Activated T-cell treated with anti-CD3 and anti-CD28 coated beads, Interleukin-2, amount 50 U/mL, for 1 hour (primary cell): ENCODE measurements at regions not wholly inside any gene's neighbourhood (a gene's known extent, or its start where the extent isn't known, plus 50 kb on each side); places are given as distances from the start of the nearest gene placed in this dataset.

ENCODE experiments used
- DNase-seq: peaks from one replicate; pipeline ENCODE4 v3.0.0-alpha.2; 2020

DNA sequence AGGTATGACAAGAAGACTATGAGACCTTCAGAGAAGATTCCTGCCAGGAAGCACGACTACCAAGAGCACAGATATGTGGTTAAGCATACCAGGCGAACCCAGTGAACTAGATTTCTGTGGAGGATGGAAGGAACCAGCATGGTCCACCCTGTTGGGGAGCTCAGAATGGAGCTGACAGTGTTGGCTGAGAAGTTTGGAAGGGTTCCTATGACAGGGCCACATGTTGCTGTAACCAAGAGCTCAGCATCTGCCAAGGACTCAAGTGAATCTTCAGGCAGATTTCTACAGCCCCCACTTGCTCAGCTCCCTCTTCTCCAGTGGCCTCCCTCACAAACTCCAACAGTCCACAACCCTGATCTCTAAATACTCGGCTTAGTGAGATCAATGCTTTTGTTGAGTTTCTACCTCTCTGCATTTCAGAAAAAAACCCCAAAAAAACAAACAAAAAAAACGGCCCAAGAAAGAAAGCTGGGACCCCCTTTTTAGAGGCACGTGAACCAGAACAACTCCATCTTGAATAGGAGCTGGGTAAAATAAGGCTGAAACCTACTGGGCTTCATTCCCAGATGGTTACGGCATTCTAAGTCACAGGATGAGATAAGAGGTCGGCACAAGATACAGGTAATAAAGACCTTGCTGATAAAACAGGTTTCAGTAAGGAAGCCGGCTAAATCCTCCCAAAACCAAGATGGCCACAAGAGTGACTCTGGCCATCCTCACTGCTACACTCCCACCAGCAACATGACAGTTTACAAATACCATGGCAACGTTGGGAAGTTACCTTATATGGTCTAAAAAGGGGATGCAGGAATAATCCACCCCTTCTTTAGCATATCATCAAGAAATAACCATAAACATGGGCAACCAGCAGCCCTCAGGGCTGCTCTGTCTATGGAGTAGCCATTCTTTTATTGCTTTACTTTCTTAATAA is 691.1 kb downstream of the UQCRFS1 start:
- no peak for DNase-seq

DNA sequence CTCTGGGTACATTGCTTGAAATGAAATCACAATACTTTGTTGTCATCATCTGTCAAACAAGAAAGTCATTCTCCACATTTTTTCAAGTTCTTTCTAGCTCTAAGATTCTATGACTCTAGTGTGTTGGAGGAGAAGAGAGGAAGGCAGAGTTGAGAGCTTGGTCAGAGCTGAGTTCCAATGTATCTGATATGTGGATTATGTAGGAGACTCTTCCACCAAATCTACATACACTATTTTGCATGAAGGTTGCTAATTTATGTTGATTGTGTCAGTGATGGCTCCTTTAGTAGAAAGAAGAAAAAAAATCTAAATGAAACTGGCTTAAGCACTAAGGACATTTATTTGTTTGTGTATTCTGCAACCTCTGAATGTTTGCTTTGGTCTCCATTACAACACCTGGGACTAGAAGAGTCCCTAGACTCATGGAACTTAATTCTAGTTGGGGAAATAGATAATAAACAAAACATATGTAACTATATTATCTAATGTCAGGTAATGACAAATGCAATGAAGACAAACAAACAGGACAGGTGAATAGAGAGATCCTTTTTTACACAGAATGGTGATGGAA is 691.9 kb downstream of the UQCRFS1 start:
- no peak for DNase-seq

DNA sequence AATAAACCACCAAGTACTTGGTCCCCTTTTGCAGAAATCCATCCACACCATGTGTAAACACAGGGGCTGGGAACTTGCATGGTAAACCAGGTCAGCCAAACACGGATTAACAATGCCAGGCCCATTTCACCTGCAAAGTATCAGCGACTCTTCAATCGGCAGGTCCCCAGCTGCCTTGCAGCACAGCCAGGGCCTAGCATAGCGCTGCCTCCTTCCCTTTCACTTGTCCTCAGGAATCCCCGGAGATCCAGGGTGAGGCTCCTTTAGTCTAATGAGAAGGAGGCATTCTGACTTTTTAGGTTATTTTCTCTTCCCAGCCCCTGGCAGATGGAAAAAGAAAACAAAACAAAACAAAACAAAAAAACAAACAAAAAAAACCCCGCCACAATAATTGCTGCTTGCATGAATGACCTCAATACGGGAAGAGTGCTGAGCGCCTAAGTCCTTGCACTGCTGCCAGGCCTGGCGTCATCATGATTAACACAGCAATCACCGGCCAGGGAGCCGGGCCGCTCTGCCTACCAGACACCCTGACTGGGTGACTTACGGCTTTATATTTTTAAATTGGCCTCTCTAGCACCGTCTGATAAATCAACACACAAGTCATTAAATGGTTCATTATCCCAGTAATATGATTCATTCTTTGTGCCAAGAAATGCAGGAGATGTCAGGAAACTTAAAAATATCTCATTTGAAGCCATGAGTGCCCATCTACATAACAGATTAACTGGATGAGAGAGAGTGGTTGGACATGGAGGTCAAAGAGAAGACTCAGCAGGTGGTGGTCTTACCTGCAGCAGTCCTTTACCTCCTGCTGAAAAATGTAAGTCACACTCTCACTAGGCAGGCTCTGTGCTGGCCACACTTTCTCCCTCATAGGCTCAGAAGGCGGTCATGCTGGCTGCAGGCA is 692.7 kb downstream of the UQCRFS1 start:
- no peak for DNase-seq

DNA sequence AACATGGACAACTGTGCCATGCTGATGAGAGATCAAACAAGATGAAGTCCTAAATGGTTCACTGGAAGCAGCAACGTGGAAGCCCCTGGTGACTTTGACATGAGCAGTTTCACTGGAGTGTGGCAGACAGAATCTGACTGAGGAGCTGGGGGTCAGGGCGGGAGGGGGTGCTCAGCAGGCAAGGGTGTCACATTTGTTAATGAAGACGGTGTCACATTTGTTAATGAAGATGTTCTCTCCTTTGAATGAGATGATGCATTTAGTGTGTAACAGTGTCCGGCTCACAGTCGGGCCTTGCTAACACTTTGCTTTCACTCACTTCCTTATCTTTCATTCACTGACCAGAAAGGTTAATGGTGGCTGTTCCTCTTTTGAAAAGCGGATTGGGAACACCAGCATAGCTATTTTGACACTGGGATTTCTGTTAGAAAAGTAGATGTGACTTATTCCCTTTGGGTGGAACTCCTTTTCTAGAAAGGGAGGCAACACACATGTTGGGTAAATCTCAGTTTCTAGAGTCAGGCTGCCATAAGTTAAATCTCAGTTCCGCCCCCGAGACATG is 693.7 kb downstream of the UQCRFS1 start:
- no peak for DNase-seq

DNA sequence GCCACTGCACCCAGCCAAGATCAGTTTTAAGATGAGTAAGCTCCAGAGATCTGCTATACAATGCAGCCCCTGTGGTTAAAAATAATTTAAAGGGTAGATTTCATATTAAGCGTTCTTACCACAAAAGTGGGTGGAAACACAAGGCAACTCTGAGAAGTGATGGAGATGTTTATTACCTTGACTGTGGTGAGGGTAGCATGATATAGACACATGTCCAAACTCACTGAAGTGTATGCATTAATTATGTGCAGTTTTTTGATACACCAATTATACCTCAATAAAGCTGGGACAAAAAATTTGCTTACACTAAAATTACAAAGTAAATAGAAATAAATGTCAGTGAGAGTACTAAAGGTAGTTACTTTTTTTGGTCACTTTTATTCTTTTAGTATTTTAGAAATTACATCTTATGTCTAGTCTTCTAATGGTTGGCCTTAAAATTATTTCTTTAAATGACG is 696.5 kb downstream of the UQCRFS1 start:
- DNase-seq = no peak

DNA sequence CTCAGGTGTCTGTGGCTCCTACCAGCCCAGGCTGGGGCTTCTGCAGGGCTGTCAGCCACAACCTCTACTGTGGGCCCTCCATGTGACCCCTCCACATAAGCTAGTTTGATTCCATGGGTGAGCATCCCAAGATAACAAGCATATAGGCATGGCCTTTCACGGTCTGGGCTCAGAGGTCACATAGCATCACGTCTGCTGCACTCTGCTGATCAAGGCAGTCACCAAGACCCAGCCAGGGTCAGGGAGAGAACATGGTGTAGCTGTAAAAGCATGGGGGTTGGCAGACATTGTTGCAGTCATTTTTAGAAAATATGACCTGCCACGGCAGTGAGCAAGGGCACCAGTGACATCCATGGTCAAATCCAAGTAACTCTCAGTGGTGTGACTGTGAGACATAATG is 698.8 kb downstream of the UQCRFS1 start:
- DNase-seq = no peak

DNA sequence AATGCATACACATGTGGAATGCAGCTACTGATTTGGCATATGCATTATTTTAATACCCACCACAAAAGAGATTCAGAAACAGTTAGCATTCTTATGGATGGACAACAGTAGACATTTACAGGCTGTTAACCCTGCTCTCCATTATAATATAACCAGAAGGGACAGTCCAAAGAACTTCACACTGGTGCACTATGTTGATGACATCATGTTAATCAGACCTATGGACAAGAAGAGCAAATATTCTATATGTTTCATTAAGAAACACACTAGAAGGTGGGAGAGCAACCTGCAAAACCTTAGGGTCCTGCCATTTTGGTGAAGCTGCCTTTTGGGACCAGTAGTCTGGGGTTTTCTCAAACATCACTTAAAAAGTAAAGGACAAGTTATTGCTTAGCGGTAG is 701.3 kb downstream of the UQCRFS1 start:
- DNase-seq = no peak

DNA sequence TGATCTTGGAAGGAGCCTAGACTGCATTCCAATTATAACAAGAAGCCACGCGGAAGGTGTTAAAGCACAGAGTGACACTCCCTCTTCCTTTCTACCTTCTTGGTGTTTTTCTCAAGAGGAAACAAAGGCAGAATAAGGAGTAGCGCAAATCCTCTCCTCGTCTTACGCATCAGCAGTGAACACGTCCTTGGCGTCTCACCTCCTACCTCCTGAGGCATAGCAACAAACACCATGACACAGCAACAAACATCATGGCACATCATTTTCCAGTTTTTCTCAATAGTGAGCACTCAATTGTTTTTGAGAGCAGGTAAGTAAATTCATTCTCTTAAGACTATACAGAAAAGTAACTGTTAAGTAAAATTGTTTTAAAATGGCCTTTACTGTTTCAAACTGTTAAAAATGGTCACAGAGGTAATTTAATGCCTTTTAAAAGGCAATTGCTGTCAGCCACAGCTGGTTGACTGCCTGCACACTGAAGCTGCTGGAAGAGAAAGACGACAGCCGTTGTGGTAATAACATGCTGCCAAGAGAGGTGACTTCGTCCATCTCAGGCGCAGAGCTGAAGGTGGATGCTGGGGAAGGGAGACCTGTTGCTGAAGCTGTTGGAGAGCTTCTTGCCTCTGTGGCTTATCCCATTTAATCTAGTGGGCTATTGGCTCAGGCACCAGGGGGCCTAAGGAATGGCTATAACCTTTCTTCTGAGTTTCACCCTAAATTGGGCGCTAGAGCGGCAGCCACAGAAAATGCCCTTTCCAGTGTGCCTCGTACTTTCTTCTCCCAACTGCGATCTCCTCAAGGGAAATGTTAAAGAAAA is 703.7 kb downstream of the UQCRFS1 start:
- DNase-seq = no peak

DNA sequence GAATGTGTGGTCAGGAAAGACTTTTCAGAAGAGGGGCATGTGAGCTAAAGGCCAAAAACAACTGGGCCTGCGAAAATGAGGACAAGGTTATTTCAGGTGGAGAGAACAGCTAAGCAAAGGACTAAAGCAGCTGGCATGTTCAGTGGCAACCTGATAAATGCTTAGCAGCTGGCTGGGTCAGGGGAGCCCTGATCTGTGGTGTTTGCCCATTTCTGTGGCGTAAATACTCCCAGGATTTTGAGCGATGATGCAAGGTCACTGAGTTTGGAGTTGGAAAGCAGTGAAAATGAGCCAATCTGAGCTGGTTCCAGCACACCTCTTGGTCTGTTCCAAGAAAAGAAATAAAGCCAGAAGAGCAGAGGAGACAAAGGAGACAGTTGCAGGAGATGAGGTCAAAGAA is 704.3 kb downstream of the UQCRFS1 start:
- DNase-seq = no peak

DNA sequence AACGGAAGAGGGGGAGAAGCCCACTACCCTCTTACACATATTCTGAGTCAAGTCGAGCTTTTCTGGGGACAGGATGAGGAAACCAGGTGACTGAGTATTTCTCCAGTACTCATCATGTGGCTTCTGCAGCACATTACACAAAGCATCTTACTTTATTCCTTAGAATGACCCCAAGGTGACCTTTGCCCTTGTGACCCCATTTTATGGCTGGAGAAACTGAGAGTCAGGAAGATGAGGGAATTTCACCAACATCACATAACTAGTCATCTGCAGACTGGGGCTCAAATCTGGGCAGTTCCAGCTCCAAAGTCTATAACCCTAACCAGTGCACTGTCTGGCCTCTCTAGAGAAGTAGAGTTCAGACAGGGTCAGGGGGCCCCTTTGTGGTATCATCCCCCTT is 707.0 kb downstream of the UQCRFS1 start:
- DNase-seq = no peak

DNA sequence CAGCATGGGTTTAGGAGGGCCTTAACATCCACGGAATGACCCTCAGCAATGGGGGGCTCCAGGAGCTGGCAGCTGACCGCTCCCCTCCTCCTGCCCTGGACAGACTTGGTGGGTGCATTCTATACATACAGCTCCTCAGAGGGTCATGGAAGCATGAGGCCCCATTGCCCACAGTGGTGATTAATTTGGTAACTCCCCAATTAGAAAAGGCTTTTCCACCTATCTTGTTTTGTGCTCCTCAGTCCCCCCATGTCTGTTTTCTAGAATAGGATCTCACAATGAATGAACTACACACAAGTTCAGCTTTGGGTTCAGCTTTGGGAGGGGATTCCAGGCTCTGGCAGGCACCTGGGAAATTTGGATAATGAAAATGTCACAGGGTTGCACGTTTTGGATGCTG is 707.8 kb downstream of the UQCRFS1 start:
- no peak for DNase-seq

DNA sequence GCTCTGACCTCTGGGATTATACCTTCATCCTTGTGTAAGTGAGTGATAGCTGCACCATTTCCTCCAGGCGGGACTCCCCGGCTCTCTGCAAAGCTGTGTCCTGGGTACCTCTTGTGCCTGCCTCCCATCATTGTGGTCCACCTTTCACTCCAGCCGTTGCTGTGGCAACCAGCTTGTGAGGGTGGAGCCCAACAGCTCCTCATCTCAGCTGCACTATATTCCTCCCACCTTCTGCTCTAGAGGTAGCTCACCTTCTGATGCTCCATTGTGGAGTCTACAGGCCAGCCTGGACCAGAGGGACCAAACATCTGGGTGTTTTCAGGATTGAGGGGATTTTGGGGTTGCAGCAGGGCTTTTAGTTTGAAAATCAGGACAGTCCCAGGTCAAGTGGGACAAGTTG is 708.2 kb downstream of the UQCRFS1 start:
- DNase-seq = no peak

DNA sequence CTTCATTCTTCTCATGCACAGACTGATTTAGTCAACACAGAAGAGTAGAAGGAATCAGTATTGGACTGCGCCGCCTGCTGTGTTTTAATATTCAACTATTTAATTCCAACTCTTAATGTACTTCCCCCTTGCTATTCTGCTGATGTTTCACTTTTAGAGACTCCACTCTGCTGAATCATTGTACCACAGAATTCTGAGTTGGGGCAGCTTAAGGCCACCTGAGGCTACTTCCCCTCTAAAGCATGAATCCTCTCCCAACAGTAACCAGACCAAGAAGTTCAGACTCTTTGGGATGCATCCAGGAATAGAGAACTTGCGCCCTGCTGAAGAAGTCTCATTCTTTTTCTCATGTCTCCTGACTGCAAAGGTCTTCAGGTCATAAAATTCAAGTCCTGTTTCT is 708.8 kb downstream of the UQCRFS1 start:
- no peak for DNase-seq

DNA sequence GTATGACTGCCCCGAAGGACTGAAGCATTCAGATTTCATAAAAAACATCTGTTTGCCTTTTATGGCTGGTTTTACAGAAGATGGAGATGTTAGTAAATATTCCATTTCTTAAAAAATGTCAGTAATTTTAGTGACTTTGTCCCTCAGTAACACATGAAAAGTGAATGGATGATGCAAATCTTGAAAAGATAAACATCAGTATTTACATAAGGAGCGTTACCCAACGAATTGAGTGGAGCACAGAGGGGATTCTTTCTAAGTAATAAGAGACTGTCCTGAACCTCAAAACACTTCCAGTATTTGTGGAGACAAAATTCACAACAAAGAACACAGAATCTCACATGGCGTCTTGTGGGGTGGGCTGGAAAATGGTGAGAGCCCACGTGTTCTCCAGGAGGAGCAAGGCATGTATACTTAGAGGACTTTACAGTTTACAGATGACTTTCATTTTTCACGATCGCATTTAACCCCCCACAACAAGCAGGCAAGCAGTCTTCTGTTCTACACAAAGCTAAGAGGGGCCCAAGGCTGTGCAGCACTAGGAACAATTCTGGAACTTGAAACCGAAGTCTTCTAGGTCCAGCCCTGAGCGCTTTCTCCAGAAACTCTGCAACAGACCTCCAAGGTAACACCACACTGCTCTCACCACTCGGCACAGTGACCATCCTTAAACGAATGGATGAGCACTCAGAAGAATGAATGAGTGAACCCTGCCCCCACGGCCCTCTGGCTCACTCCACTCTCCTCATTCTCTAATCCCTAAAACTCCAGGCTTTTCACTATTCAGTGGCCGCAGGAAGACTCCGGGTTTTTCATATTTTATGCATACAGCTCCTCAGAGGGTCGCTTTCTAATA is 709.8 kb downstream of the UQCRFS1 start:
- DNase-seq = no peak

DNA sequence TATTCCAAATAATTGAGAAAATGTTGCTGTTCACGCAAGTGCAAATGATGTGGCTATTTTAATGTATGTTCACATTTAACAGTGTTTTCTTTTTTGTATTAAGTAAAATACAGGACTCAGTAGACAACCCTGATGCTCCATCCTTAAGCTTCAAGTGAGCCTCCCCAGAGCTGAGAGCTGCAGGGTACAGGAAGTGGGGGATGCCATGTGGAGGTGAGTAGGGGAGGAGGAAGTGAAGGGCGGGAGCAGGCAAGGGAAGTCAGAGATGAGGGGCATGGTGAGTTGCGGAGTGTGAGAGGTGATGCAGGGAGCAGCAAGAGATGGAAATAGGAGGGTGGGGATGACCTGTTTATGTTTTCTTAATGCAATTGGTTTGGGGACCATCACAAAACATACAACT is 711.0 kb downstream of the UQCRFS1 start:
- DNase-seq = no peak

DNA sequence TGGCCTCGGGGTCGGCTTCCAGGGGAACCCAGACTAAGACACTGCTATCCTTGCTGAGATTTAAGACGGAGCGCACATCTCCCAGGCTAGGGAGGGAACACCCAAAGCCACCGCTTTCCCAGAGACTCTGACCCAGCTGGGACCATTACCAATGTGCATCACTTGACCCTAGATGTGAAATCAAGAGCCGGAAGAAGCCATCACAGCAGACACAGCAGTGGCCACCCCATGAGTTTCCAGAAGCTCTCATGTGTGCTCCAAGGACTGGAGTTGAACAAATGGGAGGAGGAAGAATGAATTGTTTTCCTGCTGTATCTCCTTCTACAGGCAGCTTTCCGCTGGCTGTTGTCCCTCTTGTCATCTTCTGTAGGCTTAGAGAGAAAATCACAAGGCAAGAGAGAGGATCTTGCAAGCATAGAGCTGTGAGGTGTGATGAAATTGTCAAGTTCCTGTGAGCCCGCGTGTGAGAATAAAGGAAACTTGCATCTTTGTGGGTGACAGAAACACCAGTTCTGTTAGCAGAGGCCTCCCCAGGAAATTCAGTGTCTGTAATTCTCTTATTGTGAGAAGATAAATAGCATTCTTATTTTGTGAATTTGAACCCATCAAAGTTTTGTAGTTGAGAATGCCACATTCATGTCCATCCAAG is 711.8 kb downstream of the UQCRFS1 start:
- no peak for DNase-seq

DNA sequence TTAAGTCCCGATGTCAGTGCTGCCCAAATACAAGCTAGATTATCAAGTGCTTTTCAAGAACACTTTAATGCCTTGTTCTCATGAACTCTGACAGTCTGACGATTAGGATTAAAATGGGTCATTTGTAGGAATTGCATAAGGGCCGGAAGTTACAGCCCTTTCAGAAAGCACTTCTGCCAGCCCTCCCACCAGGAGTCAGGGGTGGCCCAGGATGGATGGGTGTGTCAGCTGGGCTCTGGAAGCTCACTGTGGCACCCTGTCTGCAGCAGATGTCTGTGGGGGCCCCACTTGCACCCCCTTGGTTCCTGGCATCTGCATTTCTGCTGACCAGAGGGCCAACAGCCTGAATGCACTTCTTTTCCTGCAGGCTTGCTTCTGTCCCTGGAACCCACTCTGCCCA is 712.7 kb downstream of the UQCRFS1 start:
- DNase-seq = no peak

DNA sequence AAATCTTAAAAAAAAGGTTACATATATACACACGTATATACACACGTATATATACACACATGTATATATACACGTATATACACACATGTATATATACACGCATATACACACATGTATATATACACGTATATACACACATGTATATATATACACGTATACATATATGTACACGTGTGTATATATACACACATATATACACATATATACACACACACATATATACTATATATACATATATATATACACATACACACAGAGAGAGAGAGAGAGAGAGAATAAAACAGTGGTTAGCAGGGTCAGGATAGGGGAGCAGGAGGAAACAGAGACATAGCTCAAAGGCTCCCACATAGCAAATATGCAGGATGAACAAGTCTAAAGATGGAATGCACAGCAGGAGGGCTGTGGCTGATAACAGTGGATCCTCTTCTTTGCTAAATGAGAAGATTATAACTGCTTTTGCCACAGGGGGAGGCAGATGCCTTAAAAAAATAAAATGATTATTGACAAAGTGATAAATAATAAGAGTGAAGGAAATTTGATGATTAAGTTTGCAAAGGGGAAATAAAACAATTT is 714.5 kb downstream of the UQCRFS1 start:
- DNase-seq = no peak

DNA sequence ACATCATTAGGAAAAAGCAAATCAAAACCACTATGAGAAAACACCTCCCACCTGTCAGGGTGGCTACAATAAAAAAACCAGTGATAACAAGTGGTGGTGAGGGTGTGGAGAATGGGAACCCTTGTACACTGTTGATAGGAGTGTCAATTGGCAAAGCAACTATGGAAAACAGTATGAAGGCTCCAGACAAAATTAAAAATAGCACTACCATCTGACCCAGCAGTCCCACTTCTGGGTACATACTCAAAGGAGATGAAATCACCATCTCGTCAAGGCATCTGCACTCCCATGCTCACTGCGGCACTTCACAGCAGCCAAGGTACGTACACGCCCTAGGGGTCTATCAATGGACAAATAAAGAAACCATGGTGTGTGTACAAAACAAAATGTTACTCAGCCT is 715.1 kb downstream of the UQCRFS1 start:
- no peak for DNase-seq

DNA sequence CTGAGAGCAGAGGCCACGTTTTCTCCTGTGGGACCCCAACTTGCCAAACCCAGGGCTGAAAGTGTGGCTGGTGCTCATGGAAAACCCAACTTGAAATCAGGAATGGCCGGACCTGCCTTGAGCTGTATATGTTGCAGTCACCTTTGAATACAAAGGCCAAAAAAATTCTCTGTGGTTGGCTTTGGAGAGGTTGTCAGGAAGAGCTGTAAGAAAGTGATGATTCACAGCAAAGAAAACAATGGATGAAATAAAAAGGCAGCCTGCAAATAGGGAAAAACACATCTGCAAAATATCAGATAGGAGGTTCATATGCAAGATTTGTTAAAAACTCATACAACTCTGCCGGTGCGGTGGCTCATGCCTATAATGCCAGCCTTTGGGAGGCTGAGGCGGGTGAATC is 715.8 kb downstream of the UQCRFS1 start:
- DNase-seq = no peak
